ENCODE measurements at regions not wholly inside any gene's neighbourhood (a gene's known extent, or its start where the extent isn't known, plus 50 kb on each side); places are given as distances from the start of the nearest gene placed in this dataset.

GRCh38 chr2:129205176-129205575 lies 774.3 kb upstream of the RAB6C start:
- H4K20me1 ChIP-seq (ENCODE audit: control insufficient read depth, extremely low read depth, insufficient read depth, low read length), result no peaks in the 10 kb centered on the region
- H3K79me2 ChIP-seq (ENCODE audit: control insufficient read depth, insufficient read depth, low read length), result no peaks in the 10 kb centered on the region
- no peak overlapping the region for H2AFZ ChIP-seq (ENCODE audit: low read length)
- no peak overlapping the region for H3K27ac ChIP-seq (ENCODE audit: insufficient read depth, low read length)
- no peaks in the 10 kb centered on the region for H3K4me1 ChIP-seq (ENCODE audit: control insufficient read depth, extremely low read depth, insufficient read depth, low read length)
- no peaks in the 10 kb centered on the region for H3K27me3 ChIP-seq (ENCODE audit: control insufficient read depth, insufficient read depth, low read length)
- no peak overlapping the region for H3K9ac ChIP-seq (ENCODE audit: insufficient read depth, low read length)
- H3K4me2 ChIP-seq (ENCODE audit: extremely low read depth, insufficient read depth, low read length), result no peak overlapping the region
- no peak overlapping the region for H3K4me3 ChIP-seq (replicated peaks in 1 of 4; ENCODE audit: control extremely low read depth in 1 of 4, insufficient read depth in 1 of 4, low read depth in 3 of 4, low read length in 4 of 4)
- no peaks in the 10 kb centered on the region for H3K36me3 ChIP-seq (ENCODE audit: control insufficient read depth, insufficient read depth, low read length)
- DNase-seq (ENCODE audit: low read depth in 2 of 2), result no peak
- H3K9me3 ChIP-seq (ENCODE audit: control insufficient read depth, insufficient read depth, low read depth, low read length), result no peaks in the 10 kb centered on the region
- TF ChIP-seq EZH2 (IDR thresholded peaks at IDR 0.05; ENCODE audit: low read length, missing control alignments), result no peak
- TF ChIP-seq CTCF (conservative IDR thresholded peaks at IDR 0.05 in 1 of 2, IDR thresholded peaks at IDR 0.05 in 1 of 2; ENCODE audit: low read depth in 1 of 2, low read length in 2 of 2), result no peak

DNA sequence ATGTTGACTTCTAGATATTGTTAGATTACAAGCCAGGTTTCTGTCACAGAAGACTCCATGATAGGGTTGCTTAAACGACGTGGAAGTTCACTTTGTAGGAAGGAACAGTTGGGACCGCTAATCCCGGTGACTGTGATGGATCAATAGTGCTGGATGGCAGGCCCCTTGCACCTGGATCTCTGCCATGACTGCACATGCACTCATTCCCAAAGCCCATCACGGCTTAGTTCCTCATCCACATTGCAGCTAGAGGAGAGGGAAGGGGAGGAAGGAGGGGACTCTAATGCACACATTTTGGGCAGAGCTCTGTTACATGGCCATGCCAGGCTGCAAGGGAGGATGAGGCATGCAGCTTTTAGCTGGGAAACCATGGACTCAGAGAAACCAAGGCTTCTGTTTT lies 773.7 kb upstream of the RAB6C start:
- no peaks in the 10 kb centered on the region for H3K9me3 ChIP-seq (ENCODE audit: control insufficient read depth, insufficient read depth, low read depth, low read length)
- TF ChIP-seq EZH2 (IDR thresholded peaks at IDR 0.05; ENCODE audit: low read length, missing control alignments) (no peak), CTCF (conservative IDR thresholded peaks at IDR 0.05 in 1 of 2, IDR thresholded peaks at IDR 0.05 in 1 of 2; ENCODE audit: low read depth in 1 of 2, low read length in 2 of 2) (no peak)
- no peaks in the 10 kb centered on the region for H3K79me2 ChIP-seq (ENCODE audit: control insufficient read depth, insufficient read depth, low read length)
- no peaks in the 10 kb centered on the region for H3K4me1 ChIP-seq (ENCODE audit: control insufficient read depth, extremely low read depth, insufficient read depth, low read length)
- no peaks in the 10 kb centered on the region for H3K27me3 ChIP-seq (ENCODE audit: control insufficient read depth, insufficient read depth, low read length)
- no peak overlapping the region for H3K4me2 ChIP-seq (ENCODE audit: extremely low read depth, insufficient read depth, low read length)
- no peaks in the 10 kb centered on the region for H4K20me1 ChIP-seq (ENCODE audit: control insufficient read depth, extremely low read depth, insufficient read depth, low read length)
- no peak overlapping the region for H3K9ac ChIP-seq (ENCODE audit: insufficient read depth, low read length)
- no peak overlapping the region for H3K27ac ChIP-seq (ENCODE audit: insufficient read depth, low read length)
- no peaks in the 10 kb centered on the region for H3K36me3 ChIP-seq (ENCODE audit: control insufficient read depth, insufficient read depth, low read length)
- DNase-seq (ENCODE audit: low read depth in 2 of 2), result no peak
- no peak overlapping the region for H2AFZ ChIP-seq (ENCODE audit: low read length)
- no peak overlapping the region for H3K4me3 ChIP-seq (replicated peaks in 1 of 4; ENCODE audit: control extremely low read depth in 1 of 4, insufficient read depth in 1 of 4, low read depth in 3 of 4, low read length in 4 of 4)

- Histone ChIP-seq H3K27ac (ENCODE audit: insufficient read depth, low read length) (no peak overlapping the region), H3K9me3 (ENCODE audit: control insufficient read depth, insufficient read depth, low read depth, low read length) (no peaks in the 10 kb centered on the region)
Observed at GRCh38 chr2:129212299-129212958, 767.0 kb upstream of the RAB6C start.

More at GRCh38 chr2:129212299-129212958, 767.0 kb upstream of the RAB6C start:
- H3K27me3 ChIP-seq (ENCODE audit: control insufficient read depth, insufficient read depth, low read length), result no peaks in the 10 kb centered on the region
- no peak overlapping the region for H3K9ac ChIP-seq (ENCODE audit: insufficient read depth, low read length)
- H3K79me2 ChIP-seq (ENCODE audit: control insufficient read depth, insufficient read depth, low read length), result no peaks in the 10 kb centered on the region
- TF ChIP-seq CTCF (conservative IDR thresholded peaks at IDR 0.05 in 1 of 2, IDR thresholded peaks at IDR 0.05 in 1 of 2; ENCODE audit: low read depth in 1 of 2, low read length in 2 of 2), result no peak
- no peak for TF ChIP-seq EZH2 (IDR thresholded peaks at IDR 0.05; ENCODE audit: low read length, missing control alignments)
- no peaks in the 10 kb centered on the region for H3K36me3 ChIP-seq (ENCODE audit: control insufficient read depth, insufficient read depth, low read length)
- no peaks in the 10 kb centered on the region for H3K4me1 ChIP-seq (ENCODE audit: control insufficient read depth, extremely low read depth, insufficient read depth, low read length)
- H3K4me3 ChIP-seq (replicated peaks in 1 of 4; ENCODE audit: control extremely low read depth in 1 of 4, insufficient read depth in 1 of 4, low read depth in 3 of 4, low read length in 4 of 4), result no peak overlapping the region
- H3K4me2 ChIP-seq (ENCODE audit: extremely low read depth, insufficient read depth, low read length), result no peak overlapping the region
- no peak for DNase-seq (ENCODE audit: low read depth in 2 of 2)
- no peak overlapping the region for H2AFZ ChIP-seq (ENCODE audit: low read length)
- H4K20me1 ChIP-seq (ENCODE audit: control insufficient read depth, extremely low read depth, insufficient read depth, low read length), result no peaks in the 10 kb centered on the region
